Fibroblast of skin of left biceps (primary cell): ENCODE measurements at regions not wholly inside any gene's neighbourhood (a gene's known extent, or its start where the extent isn't known, plus 50 kb on each side); places are given as distances from the start of the nearest gene placed in this dataset.

Source experiments
- DNase-seq, 2 experiments: peaks; one replicate each; pipeline ENCODE4 v3.0.0-alpha.2; 2013; ENCODE audit warnings: low read depth in 2 of 2

GRCh38 chr11:134463716-134464115, 51.7 kb upstream of the B3GAT1 start:
- no peak for DNase-seq
